ENCODE measurements at regions not wholly inside any gene's neighbourhood (a gene's known extent, or its start where the extent isn't known, plus 50 kb on each side); places are given as distances from the start of the nearest gene placed in this dataset.
"Not testable (repeated sequence)": the region's sequence is repeated elsewhere in the genome, so short reads cannot be mapped to it uniquely, and the experiment has no call there.

- DNase-seq, result no peak
Measured at GRCh38 chr2:65583061-65583460, 150.7 kb upstream of the SPRED2 start.

GRCh38 chr2:65582364-65582763 lies 150.0 kb upstream of the SPRED2 start:
- no peak for DNase-seq

GRCh38 chr2:65580824-65581223 lies 148.4 kb upstream of the SPRED2 start:
- DNase-seq, result no peak

GRCh38 chr2:65579506-65580235 lies 147.3 kb upstream of the SPRED2 start:
- DNase-seq, result no peak

- DNase-seq, result no peak
Measured at GRCh38 chr2:65577654-65578053, 145.3 kb upstream of the SPRED2 start.

GRCh38 chr2:65576861-65577601 lies 144.6 kb upstream of the SPRED2 start:
- no peak for DNase-seq

- DNase-seq, result no peak
Measured at GRCh38 chr2:65576278-65576677, 143.9 kb upstream of the SPRED2 start.

GRCh38 chr2:65574993-65575392 lies 142.6 kb upstream of the SPRED2 start:
- no peak for DNase-seq

GRCh38 chr2:65568656-65569440 lies 136.4 kb upstream of the SPRED2 start:
- not testable (repeated sequence) for DNase-seq

GRCh38 chr2:65566617-65567016 lies 134.2 kb upstream of the SPRED2 start:
- peak; percentile 51 for DNase-seq

- no peak for DNase-seq
Measured at GRCh38 chr2:65565681-65566080, 133.3 kb upstream of the SPRED2 start.

- no peak for DNase-seq
Measured at GRCh38 chr2:65564299-65564698, 131.9 kb upstream of the SPRED2 start.

GRCh38 chr2:65562890-65563289 lies 130.5 kb upstream of the SPRED2 start:
- DNase-seq, result no peak

- no peak for DNase-seq
Measured at GRCh38 chr2:65558743-65559142, 126.3 kb upstream of the SPRED2 start.

- no peak for DNase-seq
Measured at GRCh38 chr2:65557616-65558573, 125.5 kb upstream of the SPRED2 start.

- peak; percentile 43 for DNase-seq
Measured at GRCh38 chr2:65554765-65555591, 122.6 kb upstream of the SPRED2 start.

GRCh38 chr2:65553504-65554074 lies 121.2 kb upstream of the SPRED2 start:
- DNase-seq, result no peak

- DNase-seq, result no peak
Measured at GRCh38 chr2:65551528-65551927, 119.1 kb upstream of the SPRED2 start.

- no peak for DNase-seq
Measured at GRCh38 chr2:65550246-65550645, 117.8 kb upstream of the SPRED2 start.

GRCh38 chr2:65549631-65550030 lies 117.2 kb upstream of the SPRED2 start:
- no peak for DNase-seq

GRCh38 chr2:65549257-65549627 lies 116.8 kb upstream of the SPRED2 start:
- no peak for DNase-seq

Data from hematopoietic multipotent progenitor cell treated with erythropoietin and hydrocortisone succinate and interleukin-3 and kit ligand, for 4 days (in vitro differentiated cells).